ENCODE measurements at regions not wholly inside any gene's neighbourhood (a gene's known extent, or its start where the extent isn't known, plus 50 kb on each side); places are given as distances from the start of the nearest gene placed in this dataset.
A peak's percentile ranks its signal among the peaks of the same experiment; 100 is the strongest.

DNA sequence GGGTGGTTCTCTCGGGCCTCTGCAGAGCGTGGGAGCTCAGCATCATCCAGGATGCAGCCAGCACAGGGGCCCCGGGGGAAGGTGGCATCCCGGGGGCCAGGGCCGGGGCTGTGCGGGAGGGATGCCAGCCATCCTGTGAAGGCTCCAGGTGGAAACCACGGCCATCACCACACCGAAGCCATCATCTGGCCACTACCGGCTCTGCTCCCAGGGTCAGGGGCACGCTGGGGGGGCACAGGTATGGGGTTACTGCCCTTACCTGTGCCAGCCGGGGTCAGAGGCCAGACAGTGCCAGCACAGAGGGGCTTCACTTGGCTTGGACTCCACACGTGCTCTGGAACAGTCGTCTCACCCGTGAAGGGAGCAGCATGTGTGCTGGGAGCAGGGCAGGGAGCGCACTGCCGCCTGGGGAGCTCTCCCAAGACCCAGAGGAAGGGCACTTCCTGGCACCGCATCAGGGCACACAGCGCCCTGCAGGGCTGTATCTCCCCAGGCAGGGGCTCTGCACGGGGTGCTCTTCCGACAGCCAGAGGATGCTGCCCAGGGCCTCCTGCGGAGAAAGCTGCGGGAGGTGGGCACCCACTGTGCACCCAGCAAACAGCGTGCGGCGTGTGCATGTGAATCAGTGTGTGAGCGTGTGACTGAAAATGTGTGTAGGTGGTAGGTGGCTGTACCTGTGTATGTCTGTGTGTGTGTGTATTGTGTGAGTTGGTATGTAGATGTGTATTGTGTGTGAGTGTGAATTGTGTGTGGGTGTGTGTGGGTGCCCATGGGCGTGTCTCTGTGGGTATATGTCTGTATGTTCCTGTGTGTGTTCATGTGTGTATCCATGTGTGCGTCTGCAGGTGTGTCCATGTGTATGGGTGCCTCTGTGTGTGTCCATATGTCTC lies 75.0 kb downstream of the PTGR3 start:
- Histone ChIP-seq H2BK12ac (ENCODE audit: low read length) (no peak overlapping the region), H4K8ac (ENCODE audit: low read depth, low read length) (no peak overlapping the region), H4K91ac (ENCODE audit: low read depth, low read length, poor library complexity) (no peak overlapping the region), H3K36me3 (replicated peaks in 1 of 2; ENCODE audit: control insufficient read depth in 2 of 2, insufficient read depth in 2 of 2, low read length in 2 of 2) (no peaks in the 10 kb centered on the region), H3K4me2 (ENCODE audit: insufficient read depth, low read length, poor library complexity, severe bottlenecking) (no peak overlapping the region), H3K18ac (ENCODE audit: low read length) (peak overlapping the region; percentile 21), H3K23ac (ENCODE audit: low read depth, low read length, poor library complexity) (peak overlapping the region; percentile 56), H3K27ac (replicated peaks; ENCODE audit: low read length) (no peak overlapping the region), H3K79me1 (ENCODE audit: low read depth, low read length) (no peaks in the 10 kb centered on the region), H3K4me3 (ENCODE audit: low read length in 2 of 2) (peak overlapping the region in 1 of 2 donors; percentile 3), H3K14ac (ENCODE audit: low read length) (peak overlapping the region; percentile 78), H3K9me3 (replicated peaks in 1 of 2; ENCODE audit: control insufficient read depth in 2 of 2, insufficient read depth in 1 of 2, low read depth in 1 of 2, low read length in 2 of 2) (peaks cover 0 to 3% of the 10 kb centered on the region in 2 donors), H3K4me1 (ENCODE audit: control insufficient read depth in 2 of 2, insufficient read depth in 1 of 2, low read depth in 1 of 2, low read length in 2 of 2) (no peaks in the 10 kb centered on the region), H2BK15ac (ENCODE audit: low read length) (no peak overlapping the region), H3K4ac (ENCODE audit: low read length) (no peak overlapping the region), H2AFZ (ENCODE audit: low read length) (no peak overlapping the region), H2BK120ac (ENCODE audit: low read depth, low read length) (no peak overlapping the region), H2AK5ac (ENCODE audit: low read depth, low read length) (peak overlapping the region; percentile 68), H3K27me3 (ENCODE audit: control insufficient read depth in 3 of 3, insufficient read depth in 3 of 3, low read depth in 1 of 3, low read length in 3 of 3) (peaks cover 0 to 4% (median 0%) of the 10 kb centered on the region in 3 experiments), H2BK5ac (ENCODE audit: low read length) (no peak overlapping the region), H3K9ac (ENCODE audit: low read depth, low read length, poor library complexity) (no peak overlapping the region)
- no peak for DNase-seq (ENCODE audit: low spot score)
- WGBS, 2 donors (ENCODE audit: extremely low coverage in 2 of 2, insufficient read length in 2 of 2, insufficient replicate concordance in 1 of 2), result no CpG with 5 or more reads among the region's 28 CpGs

DNA sequence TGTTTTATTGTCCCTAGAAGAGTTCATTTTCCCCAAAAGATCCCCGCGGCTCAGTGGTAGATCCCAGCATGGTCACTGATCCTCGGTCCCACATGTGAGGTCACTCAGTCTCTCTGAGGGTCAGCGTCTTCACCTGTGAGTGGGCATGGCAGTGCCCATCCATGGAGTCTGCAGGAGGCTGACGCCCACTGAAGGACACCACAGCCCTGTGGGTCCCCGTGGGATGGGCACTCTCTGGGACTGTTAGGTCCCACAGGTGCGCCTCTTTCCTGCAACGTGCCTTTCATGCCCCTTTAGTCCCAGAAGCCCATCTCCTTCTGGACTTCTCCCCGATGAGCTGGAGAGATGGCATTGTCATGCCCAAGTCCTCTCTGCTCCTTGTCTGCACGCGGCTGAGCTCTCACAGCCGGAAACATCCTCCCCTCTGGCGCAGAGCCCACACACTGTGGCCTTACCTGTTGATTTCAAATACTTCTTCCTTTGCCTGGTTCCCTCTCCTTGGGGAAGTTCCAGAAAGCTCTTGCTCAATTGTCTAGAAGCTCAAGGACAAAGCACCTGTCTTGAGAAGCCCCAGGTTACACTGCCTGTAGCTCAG lies 75.9 kb downstream of the PTGR3 start:
- Histone ChIP-seq H3K27ac (replicated peaks; ENCODE audit: low read length) (no peak overlapping the region), H3K18ac (ENCODE audit: low read length) (no peak overlapping the region), H3K4me2 (ENCODE audit: insufficient read depth, low read length, poor library complexity, severe bottlenecking) (no peak overlapping the region), H3K36me3 (replicated peaks in 1 of 2; ENCODE audit: control insufficient read depth in 2 of 2, insufficient read depth in 2 of 2, low read length in 2 of 2) (no peaks in the 10 kb centered on the region), H2BK120ac (ENCODE audit: low read depth, low read length) (no peak overlapping the region), H2BK12ac (ENCODE audit: low read length) (no peak overlapping the region), H2AFZ (ENCODE audit: low read length) (no peak overlapping the region), H3K79me1 (ENCODE audit: low read depth, low read length) (no peaks in the 10 kb centered on the region), H2AK5ac (ENCODE audit: low read depth, low read length) (no peak overlapping the region), H3K4ac (ENCODE audit: low read length) (no peak overlapping the region), H4K91ac (ENCODE audit: low read depth, low read length, poor library complexity) (no peak overlapping the region), H3K9me3 (replicated peaks in 1 of 2; ENCODE audit: control insufficient read depth in 2 of 2, insufficient read depth in 1 of 2, low read depth in 1 of 2, low read length in 2 of 2) (peaks cover 0 to 3% of the 10 kb centered on the region in 2 donors), H2BK5ac (ENCODE audit: low read length) (no peak overlapping the region), H3K14ac (ENCODE audit: low read length) (no peak overlapping the region), H3K4me3 (ENCODE audit: low read length in 2 of 2) (no peak overlapping the region), H2BK15ac (ENCODE audit: low read length) (no peak overlapping the region), H3K23ac (ENCODE audit: low read depth, low read length, poor library complexity) (no peak overlapping the region), H3K27me3 (ENCODE audit: control insufficient read depth in 3 of 3, insufficient read depth in 3 of 3, low read depth in 1 of 3, low read length in 3 of 3) (peaks cover 0 to 4% (median 0%) of the 10 kb centered on the region in 3 experiments), H3K9ac (ENCODE audit: low read depth, low read length, poor library complexity) (no peak overlapping the region), H4K8ac (ENCODE audit: low read depth, low read length) (peak overlapping the region; percentile 84), H3K4me1 (ENCODE audit: control insufficient read depth in 2 of 2, insufficient read depth in 1 of 2, low read depth in 1 of 2, low read length in 2 of 2) (no peaks in the 10 kb centered on the region)
- no CpG with 5 or more reads among the region's 13 CpGs for WGBS, 2 donors (ENCODE audit: extremely low coverage in 2 of 2, insufficient read length in 2 of 2, insufficient replicate concordance in 1 of 2)
- DNase-seq (ENCODE audit: low spot score), result no peak

DNA sequence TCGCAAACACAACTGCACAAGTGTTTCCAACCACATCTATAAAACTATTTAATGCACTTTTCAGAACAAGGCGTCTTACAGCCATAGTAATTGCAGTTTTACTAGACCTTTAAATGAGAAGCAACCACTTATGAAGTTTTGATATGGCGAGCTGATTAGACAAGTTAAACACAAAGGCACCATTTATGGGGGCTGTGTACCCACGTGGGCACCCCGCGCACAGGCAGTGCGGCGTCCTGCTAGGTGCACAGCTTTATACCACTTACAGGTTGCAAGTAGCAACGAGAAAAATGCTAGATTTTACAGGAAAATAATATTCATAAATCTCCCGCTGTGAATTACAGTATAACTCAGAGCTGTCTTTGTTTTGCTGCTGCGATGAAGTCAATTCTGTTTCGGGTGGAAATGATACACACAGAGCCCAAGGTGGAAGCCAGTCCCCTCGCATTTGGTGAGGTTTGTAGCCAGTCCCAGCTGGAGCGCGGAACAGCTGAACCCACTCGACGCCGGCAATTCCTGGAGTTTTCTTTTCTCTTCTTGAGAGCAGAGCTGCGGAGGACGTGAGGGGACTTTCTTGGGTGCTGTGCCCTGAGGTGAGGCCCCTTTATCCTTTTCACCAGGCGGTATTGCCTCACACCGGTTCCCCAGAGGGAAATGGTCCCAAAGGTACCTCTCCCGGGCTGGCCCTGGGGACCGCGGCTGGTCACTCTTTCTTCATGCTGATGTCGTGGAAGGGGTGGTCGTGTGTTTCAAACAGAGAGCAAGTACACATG lies 76.7 kb downstream of the PTGR3 start:
- no peak for DNase-seq (ENCODE audit: low spot score)
- Histone ChIP-seq H3K27ac (replicated peaks; ENCODE audit: low read length) (no peak overlapping the region), H2AFZ (ENCODE audit: low read length) (no peak overlapping the region), H2BK12ac (ENCODE audit: low read length) (no peak overlapping the region), H3K18ac (ENCODE audit: low read length) (no peak overlapping the region), H4K91ac (ENCODE audit: low read depth, low read length, poor library complexity) (no peak overlapping the region), H3K36me3 (replicated peaks in 1 of 2; ENCODE audit: control insufficient read depth in 2 of 2, insufficient read depth in 2 of 2, low read length in 2 of 2) (no peaks in the 10 kb centered on the region), H3K4me2 (ENCODE audit: insufficient read depth, low read length, poor library complexity, severe bottlenecking) (no peak overlapping the region), H2BK15ac (ENCODE audit: low read length) (no peak overlapping the region), H3K27me3 (ENCODE audit: control insufficient read depth in 3 of 3, insufficient read depth in 3 of 3, low read depth in 1 of 3, low read length in 3 of 3) (peaks cover 0 to 4% (median 0%) of the 10 kb centered on the region in 3 experiments), H2AK5ac (ENCODE audit: low read depth, low read length) (no peak overlapping the region), H3K4ac (ENCODE audit: low read length) (no peak overlapping the region), H3K23ac (ENCODE audit: low read depth, low read length, poor library complexity) (no peak overlapping the region), H3K9me3 (replicated peaks in 1 of 2; ENCODE audit: control insufficient read depth in 2 of 2, insufficient read depth in 1 of 2, low read depth in 1 of 2, low read length in 2 of 2) (peaks cover 0 to 3% of the 10 kb centered on the region in 2 donors), H4K8ac (ENCODE audit: low read depth, low read length) (no peak overlapping the region), H3K4me1 (ENCODE audit: control insufficient read depth in 2 of 2, insufficient read depth in 1 of 2, low read depth in 1 of 2, low read length in 2 of 2) (peaks cover 0 to 2% of the 10 kb centered on the region in 2 donors), H3K4me3 (ENCODE audit: low read length in 2 of 2) (no peak overlapping the region), H3K14ac (ENCODE audit: low read length) (no peak overlapping the region), H3K79me1 (ENCODE audit: low read depth, low read length) (no peaks in the 10 kb centered on the region), H3K9ac (ENCODE audit: low read depth, low read length, poor library complexity) (no peak overlapping the region), H2BK5ac (ENCODE audit: low read length) (no peak overlapping the region), H2BK120ac (ENCODE audit: low read depth, low read length) (no peak overlapping the region)
- WGBS, 2 donors (ENCODE audit: extremely low coverage in 2 of 2, insufficient read length in 2 of 2, insufficient replicate concordance in 1 of 2), result no CpG with 5 or more reads among the region's 27 CpGs
